ENCODE measurements at regions not wholly inside any gene's neighbourhood (a gene's known extent, or its start where the extent isn't known, plus 50 kb on each side); places are given as distances from the start of the nearest gene placed in this dataset.
A peak's percentile ranks its signal among the peaks of the same experiment; 100 is the strongest.

DNA sequence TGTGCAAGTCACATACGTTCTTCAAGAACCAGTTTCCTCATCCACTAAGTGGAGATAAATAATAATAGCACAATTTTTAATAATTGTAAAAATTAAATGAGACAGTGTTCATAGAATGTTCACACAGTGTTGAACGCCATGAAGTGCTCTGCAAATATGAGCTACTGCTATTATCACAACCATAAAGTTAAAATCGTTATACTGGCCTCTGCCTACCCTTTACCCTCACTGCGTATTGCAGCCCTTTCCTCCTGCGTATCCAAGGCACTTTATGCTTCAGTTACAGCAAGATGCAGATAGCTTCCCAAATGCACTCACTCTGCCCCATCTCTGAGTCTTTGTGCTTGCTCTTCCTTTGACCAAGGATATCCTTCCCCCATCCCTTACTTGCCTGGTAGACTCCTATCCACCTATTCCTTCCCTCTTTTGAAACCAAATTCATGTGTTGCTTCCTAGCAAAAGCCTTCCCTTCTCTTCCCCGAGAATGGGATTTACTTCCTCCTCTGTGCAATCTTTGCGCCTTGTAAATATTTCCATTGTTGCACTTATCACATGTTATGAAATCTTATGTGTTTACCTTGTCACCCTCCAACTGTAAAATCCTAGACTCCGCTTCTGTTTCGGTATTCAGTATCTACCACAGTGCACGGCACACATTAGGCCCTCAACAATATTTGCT lies 196.9 kb downstream of the ADAMTS15 start:
- DNase-seq = no peak

DNA sequence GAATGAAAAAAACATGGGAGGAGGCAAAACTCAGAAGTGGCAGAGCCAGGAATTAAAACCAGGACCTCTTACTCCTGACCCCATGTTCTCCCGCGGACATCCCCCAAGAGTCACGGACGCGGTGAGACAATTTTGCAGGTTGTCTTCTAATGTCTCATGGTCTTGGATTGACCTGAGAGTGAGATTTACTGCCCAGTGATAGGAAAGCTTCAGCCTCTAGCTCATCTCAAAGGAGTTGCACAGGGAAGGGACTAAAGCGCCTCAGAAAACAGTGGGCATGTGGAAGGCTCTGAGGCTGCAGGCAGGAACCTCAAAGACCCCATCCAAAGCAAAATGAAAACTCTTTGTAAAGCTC lies 197.4 kb downstream of the ADAMTS15 start:
- no peak for DNase-seq

GRCh38 chr11:130646881-130647280 lies 198.4 kb downstream of the ADAMTS15 start:
- DNase-seq = no peak

GRCh38 chr11:130647371-130647770 lies 198.9 kb downstream of the ADAMTS15 start:
- no peak for DNase-seq

- DNase-seq = no peak
Measured at GRCh38 chr11:130649801-130650200, 201.4 kb downstream of the ADAMTS15 start.

- DNase-seq = no peak
Measured at GRCh38 chr11:130650456-130651030, 202.1 kb downstream of the ADAMTS15 start.

GRCh38 chr11:130651066-130651855 lies 202.8 kb downstream of the ADAMTS15 start:
- no peak for DNase-seq

DNA sequence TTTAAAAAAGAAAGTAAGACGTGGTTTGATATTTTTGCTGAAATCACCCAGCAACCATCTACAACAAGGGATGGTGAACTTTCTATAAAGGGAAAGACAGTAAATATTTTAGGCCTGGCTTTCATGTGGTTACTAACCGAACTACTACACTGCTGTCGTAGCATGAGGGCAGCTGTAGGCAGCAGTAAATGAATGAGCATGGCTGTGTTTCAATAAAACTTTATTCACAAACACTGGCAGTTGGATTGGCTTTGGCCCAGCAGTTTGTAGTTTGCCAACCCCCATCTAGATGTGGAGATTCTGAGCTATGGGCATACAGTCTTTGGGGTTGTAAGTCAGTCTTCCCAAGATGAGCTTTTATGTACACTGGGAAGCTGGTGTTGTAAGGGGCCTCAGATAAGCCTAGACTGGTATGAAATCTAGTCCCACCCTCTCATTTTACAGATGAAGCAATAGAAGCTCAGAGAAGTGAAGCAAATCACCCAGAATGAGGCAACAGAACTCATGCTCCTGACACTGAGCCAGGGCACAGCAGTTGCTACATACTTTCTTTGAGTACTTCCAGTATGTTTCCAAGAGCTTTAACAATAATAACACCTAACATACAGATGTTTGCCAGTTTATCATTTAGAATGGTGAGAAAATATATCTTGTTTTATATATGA lies 204.4 kb downstream of the ADAMTS15 start:
- no peak for DNase-seq

- no peak for DNase-seq
Measured at GRCh38 chr11:130653838-130654636, 205.6 kb downstream of the ADAMTS15 start.

DNA sequence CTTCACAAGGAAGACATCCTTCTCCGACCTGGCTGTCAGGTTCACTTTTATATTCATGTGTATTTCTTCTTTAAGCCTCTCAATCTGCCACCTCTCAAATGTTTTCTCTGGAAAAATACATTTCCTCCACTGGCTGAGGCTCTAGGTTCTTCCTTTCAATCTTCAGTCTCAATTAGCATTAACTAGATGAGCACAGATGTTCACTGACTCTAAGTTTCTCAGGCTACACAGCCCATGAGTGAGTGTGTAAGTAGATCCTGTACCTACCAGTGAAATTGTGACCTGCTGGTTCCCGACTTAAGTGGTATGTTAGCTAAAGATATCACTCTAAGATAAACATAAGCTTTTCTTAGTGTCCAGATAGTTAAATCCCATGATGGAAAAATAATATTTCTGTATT lies 206.9 kb downstream of the ADAMTS15 start:
- no peak for DNase-seq

- no peak for DNase-seq
Measured at GRCh38 chr11:130666781-130667251, 218.4 kb downstream of the ADAMTS15 start.

DNA sequence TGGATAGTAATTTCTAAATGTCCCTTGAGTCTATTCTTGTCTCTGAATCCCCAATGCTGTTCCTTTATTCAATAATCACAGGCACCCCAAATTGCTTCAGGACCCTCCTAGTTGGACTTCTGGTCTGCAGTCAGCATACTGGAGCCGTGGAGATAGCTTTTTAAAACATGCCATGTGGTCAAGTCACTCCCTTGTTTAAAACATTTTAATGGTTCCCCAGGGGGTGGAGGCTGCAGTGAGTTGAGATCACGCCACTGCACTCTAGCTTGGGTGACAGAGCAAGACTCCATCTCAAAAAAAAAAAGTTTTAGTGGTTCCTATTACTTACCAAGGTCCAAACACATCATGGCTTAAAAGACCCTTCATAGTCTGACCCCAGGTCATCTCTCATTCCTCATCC lies 220.3 kb downstream of the ADAMTS15 start:
- DNase-seq = peak in 1 of 2 experiments; percentile 27

DNA sequence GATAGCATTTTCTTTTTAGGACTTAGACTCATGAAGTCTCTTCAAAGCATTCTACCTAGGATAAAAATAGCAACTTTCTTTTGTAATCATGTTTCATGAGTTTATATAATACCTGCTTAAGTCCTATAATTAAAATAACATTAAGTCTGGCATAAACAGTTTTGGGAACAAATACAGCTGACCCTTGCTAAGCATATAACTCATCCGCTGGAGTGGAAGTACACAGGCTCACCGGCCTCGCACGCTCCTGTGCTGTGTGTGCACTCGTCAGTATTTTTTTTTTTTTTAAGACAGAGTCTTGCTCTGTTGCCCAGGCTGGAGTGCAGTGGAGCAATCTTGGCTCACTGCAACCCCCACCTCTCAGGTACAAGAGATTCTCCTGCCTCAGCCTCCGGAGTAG lies 221.8 kb downstream of the ADAMTS15 start:
- DNase-seq = no peak

DNA sequence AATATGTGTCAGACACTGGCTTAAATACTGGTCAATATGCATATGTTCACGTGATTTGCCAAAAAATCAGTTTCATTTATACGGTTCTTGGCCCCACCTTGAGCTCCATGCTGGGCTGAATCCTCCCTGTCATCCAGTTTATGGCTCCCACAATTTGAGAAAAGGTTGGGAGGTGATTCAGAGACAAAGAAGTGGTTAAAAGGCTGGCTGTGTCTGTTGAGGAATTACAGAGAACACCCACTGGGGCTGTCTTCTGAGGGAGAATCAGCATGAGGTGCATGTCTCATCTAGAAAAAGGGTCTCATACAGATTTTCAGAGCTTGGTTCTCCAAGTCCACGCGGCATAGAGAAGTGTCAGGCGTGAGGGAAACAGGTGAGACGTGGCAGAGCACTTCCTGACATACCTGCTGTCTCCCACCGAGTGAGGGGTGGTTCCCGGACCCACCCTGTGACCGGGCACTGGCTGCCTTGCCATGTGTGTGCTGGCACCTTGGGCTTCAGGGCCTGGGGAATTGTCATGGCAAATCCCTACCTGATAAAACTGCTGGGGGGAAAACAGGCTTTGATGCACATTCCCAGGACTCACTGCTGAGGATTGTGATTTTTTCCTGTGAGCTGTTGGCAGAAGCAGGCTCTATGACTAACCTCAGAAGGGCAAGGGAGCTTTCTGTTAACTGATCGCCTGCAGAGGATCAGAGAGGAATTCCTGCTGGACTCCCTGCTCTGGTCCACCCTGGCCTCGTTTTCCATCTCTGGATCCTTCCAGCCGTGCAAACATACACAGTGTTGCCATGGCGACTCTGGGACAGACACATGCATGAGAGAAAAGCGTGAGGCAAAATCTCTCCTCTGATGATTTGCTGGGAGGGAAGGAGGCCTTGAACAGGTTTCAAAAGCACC lies 223.6 kb downstream of the ADAMTS15 start:
- peak; percentile 63 to 70 for DNase-seq

DNA sequence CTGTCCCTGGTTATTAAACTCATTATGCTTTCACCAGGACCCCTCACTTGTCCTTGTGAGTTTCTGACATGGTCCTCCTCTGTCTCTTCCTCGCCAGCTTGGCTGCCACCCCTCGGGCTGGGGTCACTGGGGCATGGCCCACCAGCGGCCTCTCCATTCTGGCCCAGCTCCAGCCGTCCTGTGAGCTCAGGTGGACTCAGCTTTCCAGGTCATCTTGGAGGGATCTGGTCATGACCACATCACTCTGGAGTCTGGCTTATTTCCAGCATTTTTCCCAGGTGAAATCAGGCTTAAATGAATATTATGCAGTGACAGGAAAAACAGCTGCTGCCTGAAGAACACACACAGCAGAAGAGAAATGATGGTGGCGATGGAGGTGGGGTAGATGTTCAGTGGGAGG lies 224.5 kb downstream of the ADAMTS15 start:
- DNase-seq = no peak

DNA sequence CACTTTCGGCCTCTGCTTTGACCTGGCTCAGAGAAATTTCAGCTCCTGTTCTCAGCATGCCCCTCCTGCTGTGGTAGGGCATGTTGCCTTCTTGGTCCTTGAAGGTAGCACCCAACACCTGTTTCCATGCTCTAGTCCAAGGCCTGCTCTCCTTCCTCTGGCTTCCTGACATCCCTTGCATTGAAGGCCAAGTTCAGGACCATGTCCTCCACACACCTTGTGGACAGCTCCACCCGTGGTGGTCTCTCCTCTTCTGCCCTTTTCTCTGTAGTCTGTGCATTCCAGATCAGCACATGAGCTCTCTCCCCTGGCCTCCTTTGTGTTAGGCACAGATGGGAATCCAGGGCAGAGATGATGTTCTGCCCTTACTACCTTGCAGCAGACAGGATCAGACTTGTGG lies 225.3 kb downstream of the ADAMTS15 start:
- no peak for DNase-seq

DNA sequence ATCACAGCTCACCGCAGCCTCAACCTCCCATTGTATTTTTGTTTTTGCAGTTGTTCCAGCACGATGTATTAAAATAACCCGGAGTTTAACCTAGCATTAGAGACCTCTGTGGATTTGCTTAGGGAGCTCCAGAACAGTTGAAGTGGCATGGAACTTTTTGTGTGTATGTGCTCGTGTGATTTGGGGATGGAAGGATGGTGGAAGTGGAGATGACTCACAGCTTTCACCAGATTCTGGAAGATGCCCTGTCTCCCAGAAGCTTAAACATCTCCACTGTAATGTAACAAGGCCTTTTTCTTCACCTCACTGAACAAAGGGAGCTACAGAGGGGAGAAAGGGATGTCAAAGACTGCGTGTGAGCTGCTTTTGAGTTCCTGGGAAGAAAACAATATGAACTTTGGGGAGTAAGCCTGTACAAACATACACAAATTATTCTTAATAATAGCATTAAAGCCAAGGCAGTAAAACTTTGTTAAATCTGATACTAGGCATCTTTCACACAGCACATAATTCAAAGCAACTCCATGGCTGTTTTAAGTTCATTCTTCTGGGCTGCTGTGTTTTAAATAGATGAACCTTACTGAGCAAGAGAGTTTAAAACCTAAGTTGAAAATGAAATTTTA lies 226.4 kb downstream of the ADAMTS15 start:
- no peak for DNase-seq

- DNase-seq = no peak
Measured at GRCh38 chr11:130675371-130675821, 227.0 kb downstream of the ADAMTS15 start.

DNA sequence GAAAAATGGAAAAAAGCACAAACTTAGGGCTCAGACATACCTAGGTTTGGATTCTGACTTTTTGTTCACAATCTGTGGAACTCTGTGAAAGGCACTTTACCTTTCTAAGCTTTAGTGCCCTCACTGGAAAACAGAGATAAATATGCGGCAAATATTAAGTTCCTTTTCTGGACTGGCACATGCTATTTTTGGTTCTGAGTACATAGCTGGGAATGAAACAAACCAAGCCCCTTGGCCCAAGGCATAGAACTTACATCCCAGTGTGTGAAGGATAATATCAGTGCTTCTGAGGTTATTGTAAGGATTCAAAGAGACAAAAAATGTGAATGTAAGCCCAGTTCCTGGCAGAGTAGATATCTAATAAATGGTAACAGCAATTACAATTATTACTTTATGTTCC lies 227.5 kb downstream of the ADAMTS15 start:
- DNase-seq = no peak

- no peak for DNase-seq
Measured at GRCh38 chr11:130677486-130678153, 229.2 kb downstream of the ADAMTS15 start.

Data from NCI-H526 (cell line).